Thyroid gland (tissue), 4 donors: ENCODE measurements at regions not wholly inside any gene's neighbourhood (a gene's known extent, or its start where the extent isn't known, plus 50 kb on each side); places are given as distances from the start of the nearest gene placed in this dataset.

Experiments
- DNase-seq, 2 donors: peaks; one replicate each; pipeline ENCODE4 v3.0.0-alpha.2; 2019
- H3K27ac ChIP-seq, 3 donors: fragments of 200-600 bp; sonication (generic); 1 replicate in 2 of 3; 2 replicates in 1 of 3; pipeline ENCODE4 v1.5.1; 2016 to 2019; ENCODE audit warnings: mild to moderate bottlenecking in 1 of 3, moderate library complexity in 1 of 3
- H3K27me3 ChIP-seq: fragments of 200-600 bp; sonication (generic); one replicate; pipeline ENCODE4 v1.5.1; 2019
- H3K36me3 ChIP-seq, 2 donors: fragments of 200-600 bp; sonication (generic); one replicate each; pipeline ENCODE4 v1.5.1; 2016 to 2019
- H3K4me1 ChIP-seq, 2 donors: fragments of 200-600 bp; sonication (generic); one replicate each; pipeline ENCODE4 v1.5.1; 2017 to 2019
- H3K4me3 ChIP-seq, 3 donors: fragments of 200-600 bp; sonication (generic); replicated peaks in 1 of 3; 1 replicate in 2 of 3; 2 replicates in 1 of 3; pipeline ENCODE4 v1.5.1; 2016; ENCODE audit warnings: mild to moderate bottlenecking in 1 of 3
- H3K9me3 ChIP-seq: fragments of 200-600 bp; sonication (generic); one replicate; pipeline ENCODE4 v1.5.1; 2017
- CTCF ChIP-seq, 6 experiments: fragments of 200-600 bp in 3 of 6; fragments of 450-650 bp in 3 of 6; sonication (generic) in 3 of 6; IDR thresholded peaks; one replicate each; pipeline ENCODE4 v1.5.1; 2016 to 2019; ENCODE audit warnings: antibody characterized with exemption in 6 of 6, mild to moderate bottlenecking in 2 of 6, inconsistent platforms in 1 of 6, moderate library complexity in 1 of 6
- POLR2A ChIP-seq, 2 donors: fragments of 450-650 bp; IDR thresholded peaks; one replicate each; pipeline ENCODE4 v1.6.1; 2017; ENCODE audit warnings: antibody characterized with exemption in 2 of 2, mild to moderate bottlenecking in 2 of 2, moderate library complexity in 1 of 2
- WGBS, 2 donors: methylation state at CpG; one replicate each; pipeline ENCODE4 v1.1.5; 2017; 5-methylcytosine and 5-hydroxymethylcytosine counted together
- intact Hi-C: fragments of 100-400 bp; cut with DNase I; formaldehyde crosslinking; loops from one replicate; pipeline ENCODE4 v1.15.1; 2023

GRCh38 chr20:4602297-4602631, 84.0 kb upstream of the PRNP start:
- Histone ChIP-seq H3K4me1 (peaks cover 12 to 20% of the 10 kb centered on the region in 2 donors), H3K4me3 (no peak overlapping the region), H3K27me3 (no peaks in the 10 kb centered on the region), H3K27ac (peak overlapping the region in 1 of 3 donors; percentile 69), H3K9me3 (no peaks in the 10 kb centered on the region), H3K36me3 (no peaks in the 10 kb centered on the region)
- intact Hi-C loops, result no loop called here
- TF ChIP-seq POLR2A (IDR thresholded peaks at IDR 0.05), result no peak
- no peak for TF ChIP-seq CTCF (IDR thresholded peaks at IDR 0.05)
- WGBS, 2 donors, result 93 to 94% methylated on average over 2 of the region's 4 CpGs
- no peak for DNase-seq

GRCh38 chr20:4601630-4602296, 84.5 kb upstream of the PRNP start:
- H3K27ac ChIP-seq, result peak overlapping the region; percentile 1 to 69 (median 33)
- TF ChIP-seq POLR2A (IDR thresholded peaks at IDR 0.05), result no peak
- TF ChIP-seq CTCF (IDR thresholded peaks at IDR 0.05), result peak in 1 of 6 experiments; percentile 23
- no peaks in the 10 kb centered on the region for H3K27me3 ChIP-seq
- H3K4me1 ChIP-seq, result peaks cover 12 to 20% of the 10 kb centered on the region in 2 donors
- no peaks in the 10 kb centered on the region for H3K36me3 ChIP-seq
- intact Hi-C loops, result no loop called here
- DNase-seq, result peak; percentile 96 to 98
- 22 to 30% methylated on average over 8 of the region's 8 CpGs for WGBS, 2 donors
- no peak overlapping the region for H3K4me3 ChIP-seq
- no peaks in the 10 kb centered on the region for H3K9me3 ChIP-seq

GRCh38 chr20:4600308-4601014, 85.8 kb upstream of the PRNP start:
- no peaks in the 10 kb centered on the region for H3K27me3 ChIP-seq
- H3K36me3 ChIP-seq, result no peaks in the 10 kb centered on the region
- intact Hi-C loops, result no loop called here

GRCh38 chr20:4597215-4597614, 89.0 kb upstream of the PRNP start:
- Histone ChIP-seq H3K9me3 (no peaks in the 10 kb centered on the region), H3K27ac (no peak overlapping the region), H3K4me3 (no peak overlapping the region), H3K4me1 (peaks cover 8 to 21% of the 10 kb centered on the region in 2 donors), H3K27me3 (no peaks in the 10 kb centered on the region), H3K36me3 (no peaks in the 10 kb centered on the region)
- no peak for DNase-seq
- TF ChIP-seq CTCF (IDR thresholded peaks at IDR 0.05) (no peak), POLR2A (IDR thresholded peaks at IDR 0.05) (no peak)
- WGBS, 2 donors, result 74 to 94% methylated on average over 5 of the region's 5 CpGs
- intact Hi-C loops, result no loop called here

More at GRCh38 chr20:4600308-4601014, 85.8 kb upstream of the PRNP start:
- H3K27ac ChIP-seq, result no peak overlapping the region
- no peak for TF ChIP-seq POLR2A (IDR thresholded peaks at IDR 0.05)
- no peak for TF ChIP-seq CTCF (IDR thresholded peaks at IDR 0.05)
- no peaks in the 10 kb centered on the region for H3K9me3 ChIP-seq
- H3K4me1 ChIP-seq, result peaks cover 8 to 13% of the 10 kb centered on the region in 2 donors
- no peak for DNase-seq
- no peak overlapping the region for H3K4me3 ChIP-seq
- WGBS, 2 donors, result 83 to 85% methylated on average over 6 of the region's 6 CpGs

DNA sequence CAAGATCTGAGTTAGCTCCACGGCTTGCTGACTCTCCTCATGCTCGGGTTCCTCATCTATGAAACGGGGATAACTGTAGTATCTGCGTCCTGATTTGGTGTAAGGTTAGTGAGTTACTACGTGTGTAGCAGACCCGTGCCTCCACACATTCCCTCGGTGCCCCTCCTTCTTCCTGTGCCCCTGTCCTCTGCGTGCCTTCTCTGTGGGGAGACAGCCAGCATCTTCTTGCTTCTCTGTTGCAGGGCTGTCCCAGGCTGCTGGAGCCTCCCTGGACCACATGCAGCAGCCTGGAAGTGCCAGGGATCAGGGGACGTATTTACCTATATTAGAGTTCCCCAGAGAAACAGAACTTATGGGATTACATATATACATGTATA, 93.1 kb upstream of the PRNP start:
- TF ChIP-seq CTCF (IDR thresholded peaks at IDR 0.05), result no peak
- TF ChIP-seq POLR2A (IDR thresholded peaks at IDR 0.05), result no peak
- no peak for DNase-seq
- Histone ChIP-seq H3K4me3 (no peak overlapping the region), H3K27me3 (no peaks in the 10 kb centered on the region), H3K4me1 (peaks cover 0 to 8% of the 10 kb centered on the region in 2 donors), H3K9me3 (no peaks in the 10 kb centered on the region), H3K36me3 (no peaks in the 10 kb centered on the region), H3K27ac (no peak overlapping the region)
- intact Hi-C loops, result loop anchor here (5.0 kb wide), 1 partner anchor 481 kb away; no protein-coding TSS in a partner anchor
- 57 to 64% methylated on average over 9 of the region's 9 CpGs for WGBS, 2 donors
